Mammary epithelial cell (primary cell): ENCODE measurements at regions not wholly inside any gene's neighbourhood (a gene's known extent, or its start where the extent isn't known, plus 50 kb on each side); places are given as distances from the start of the nearest gene placed in this dataset.

ENCODE experiments used
- CTCF ChIP-seq, 2 donors: IDR thresholded peaks in 1 of 2; conservative IDR thresholded peaks in 1 of 2; 2 replicates each; pipeline ENCODE4 v1.5.1; 2011 to 2012; ENCODE audit warnings: inconsistent platforms in 2 of 2, low read length in 2 of 2, mild to moderate bottlenecking in 2 of 2, control low read depth in 1 of 2, low read depth in 1 of 2; ENCODE audit not compliant: insufficient read depth in 1 of 2; ENCODE audit errors: extremely low read depth in 1 of 2
- EZH2 ChIP-seq: IDR thresholded peaks from 2 replicates; pipeline ENCODE4 v1.6.1; 2012; ENCODE audit warnings: low read length, inconsistent platforms, borderline replicate concordance

- TF ChIP-seq EZH2 (no peak), CTCF (conservative IDR thresholded peaks at IDR 0.05 in 1 of 2, IDR thresholded peaks at IDR 0.05 in 1 of 2; ENCODE audit: extremely low read depth in 1 of 2, insufficient read depth in 1 of 2, low read depth in 1 of 2, low read length in 2 of 2) (no peak)
Observed at GRCh38 chr4:145307763-145308430, 127.5 kb upstream of the OTUD4 start.
